Duodenal mucosa (tissue), 2 donors: ENCODE measurements at regions not wholly inside any gene's neighbourhood (a gene's known extent, or its start where the extent isn't known, plus 50 kb on each side); places are given as distances from the start of the nearest gene placed in this dataset.
"Not testable (repeated sequence)": the region's sequence is repeated elsewhere in the genome, so short reads cannot be mapped to it uniquely, and the experiment has no call there.

ENCODE experiments used
- H3K27ac ChIP-seq: one replicate; pipeline ENCODE4 v1.7.0; 2013; ENCODE audit warnings: low read depth, low read length
- H3K27me3 ChIP-seq, 2 donors: one replicate each; pipeline ENCODE4 v1.7.0; 2013; ENCODE audit warnings: low read length in 2 of 2, control low read depth in 1 of 2; ENCODE audit not compliant: insufficient read depth in 2 of 2, control insufficient read depth in 1 of 2
- H3K36me3 ChIP-seq, 2 donors: one replicate each; pipeline ENCODE4 v1.7.0; 2013; ENCODE audit warnings: low read length in 2 of 2, control low read depth in 1 of 2; ENCODE audit not compliant: insufficient read depth in 2 of 2, control insufficient read depth in 1 of 2
- H3K4me1 ChIP-seq, 2 donors: one replicate each; pipeline ENCODE4 v1.7.0; 2013; ENCODE audit warnings: low read length in 2 of 2, control low read depth in 1 of 2; ENCODE audit not compliant: insufficient read depth in 2 of 2, control insufficient read depth in 1 of 2
- H3K4me3 ChIP-seq, 2 donors: one replicate each; pipeline ENCODE4 v1.7.0; 2013; ENCODE audit warnings: low read length in 2 of 2, low read depth in 1 of 2
- H3K9ac ChIP-seq, 2 donors: one replicate each; pipeline ENCODE4 v1.7.0; 2013; ENCODE audit warnings: low read length in 2 of 2, low read depth in 1 of 2
- H3K9me3 ChIP-seq, 2 donors: one replicate each; pipeline ENCODE4 v1.7.0; 2013; ENCODE audit warnings: low read length in 2 of 2, control low read depth in 1 of 2; ENCODE audit not compliant: control insufficient read depth in 1 of 2

GRCh38 chr15:20055921-20056320 is 485.7 kb downstream of the GOLGA6L6 start:
- H3K27me3 ChIP-seq, H3K4me1 ChIP-seq, H3K9ac ChIP-seq, H3K4me3 ChIP-seq, H3K36me3 ChIP-seq, H3K9me3 ChIP-seq, H3K27ac ChIP-seq: not testable (repeated sequence)

- H3K4me1 ChIP-seq, H3K4me3 ChIP-seq, H3K27me3 ChIP-seq, H3K9me3 ChIP-seq, H3K27ac ChIP-seq, H3K36me3 ChIP-seq, H3K9ac ChIP-seq: not testable (repeated sequence)
Measured at GRCh38 chr15:20048189-20048588, 493.4 kb downstream of the GOLGA6L6 start.

DNA sequence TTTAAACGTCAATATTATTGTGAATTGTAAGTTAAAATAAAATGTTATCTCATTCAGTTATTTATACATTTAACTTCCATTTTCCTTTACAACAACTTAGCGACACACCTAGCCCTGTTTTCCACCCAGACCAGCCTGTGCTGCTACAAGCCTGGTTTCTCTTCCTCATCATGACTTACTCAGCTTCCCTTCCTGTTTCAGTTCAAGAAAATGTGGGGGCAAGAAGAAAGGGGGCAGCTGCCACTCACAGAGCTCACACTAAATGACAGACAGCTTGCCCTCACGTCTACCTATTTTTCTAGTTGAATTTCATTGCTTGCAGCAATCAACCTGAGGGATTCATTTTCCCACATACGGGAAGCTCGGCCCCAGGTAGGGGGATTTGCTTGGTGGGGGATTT is 496.4 kb downstream of the GOLGA6L6 start:
- not testable (repeated sequence) for H3K4me1 ChIP-seq, H3K27me3 ChIP-seq, H3K27ac ChIP-seq, H3K9ac ChIP-seq, H3K4me3 ChIP-seq, H3K36me3 ChIP-seq, H3K9me3 ChIP-seq

GRCh38 chr15:20040691-20041090 is 500.9 kb downstream of the GOLGA6L6 start:
- H3K36me3 ChIP-seq, H3K9ac ChIP-seq, H3K4me3 ChIP-seq, H3K27me3 ChIP-seq, H3K4me1 ChIP-seq, H3K9me3 ChIP-seq, H3K27ac ChIP-seq: not testable (repeated sequence)

DNA sequence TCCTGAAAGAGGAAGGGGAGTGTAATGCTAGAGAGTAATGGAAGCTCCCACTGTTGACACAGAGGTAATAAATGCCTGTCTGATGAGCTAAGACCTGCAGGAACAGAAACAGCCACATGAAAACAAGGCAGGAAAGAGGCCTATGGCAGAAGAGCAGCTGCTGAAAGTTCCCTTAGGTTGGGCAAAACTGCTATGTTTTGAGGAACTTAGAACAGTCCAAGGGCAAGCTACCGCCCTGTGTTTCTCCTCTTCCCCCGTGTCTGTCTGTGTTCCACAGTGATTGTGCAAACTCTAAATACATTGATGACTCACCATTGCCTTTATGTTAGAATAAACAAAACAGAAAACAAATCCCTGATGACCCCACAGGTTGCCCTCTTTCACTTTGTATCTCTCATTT is 516.6 kb downstream of the GOLGA6L6 start:
- not testable (repeated sequence) for H3K4me3 ChIP-seq, H3K27me3 ChIP-seq

GRCh38 chr15:20022349-20022748 is 519.3 kb downstream of the GOLGA6L6 start:
- H3K27me3 ChIP-seq, H3K4me3 ChIP-seq, H3K36me3 ChIP-seq: not testable (repeated sequence)

More for the DNA sequence above, 516.6 kb downstream of the GOLGA6L6 start:
- not testable (repeated sequence) for H3K36me3 ChIP-seq, H3K4me1 ChIP-seq, H3K27ac ChIP-seq, H3K9ac ChIP-seq, H3K9me3 ChIP-seq

GRCh38 chr15:20021351-20021750 is 520.2 kb downstream of the GOLGA6L6 start:
- H3K9ac ChIP-seq, H3K27ac ChIP-seq, H3K4me3 ChIP-seq, H3K27me3 ChIP-seq, H3K9me3 ChIP-seq, H3K36me3 ChIP-seq, H3K4me1 ChIP-seq: not testable (repeated sequence)

More at GRCh38 chr15:20022349-20022748, 519.3 kb downstream of the GOLGA6L6 start:
- not testable (repeated sequence) for H3K4me1 ChIP-seq, H3K9me3 ChIP-seq, H3K27ac ChIP-seq, H3K9ac ChIP-seq

- H3K27me3 ChIP-seq, H3K9me3 ChIP-seq, H3K27ac ChIP-seq, H3K4me3 ChIP-seq, H3K4me1 ChIP-seq, H3K9ac ChIP-seq, H3K36me3 ChIP-seq: not testable (repeated sequence)
Measured at GRCh38 chr15:20020588-20020987, 521.0 kb downstream of the GOLGA6L6 start.

DNA sequence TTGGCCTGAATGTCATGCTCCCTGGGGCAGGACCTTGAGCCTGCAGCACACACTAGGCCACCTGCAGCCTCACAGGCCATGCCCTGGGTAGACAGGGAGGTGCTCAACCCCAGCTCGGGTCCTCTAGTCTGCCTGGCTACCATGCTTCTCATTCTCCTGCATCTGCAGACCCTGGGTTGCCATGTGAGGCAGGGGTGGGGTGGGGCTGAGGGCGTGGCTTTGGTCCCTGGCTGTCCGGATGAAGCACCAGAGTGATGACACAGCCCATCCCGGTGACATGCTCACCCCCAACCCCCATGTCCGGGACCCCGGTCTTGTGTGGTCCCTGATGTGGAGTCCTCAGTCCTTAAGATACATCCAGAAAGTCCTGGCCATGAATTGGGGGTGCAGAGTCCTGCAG is 521.8 kb downstream of the GOLGA6L6 start:
- not testable (repeated sequence) for H3K4me1 ChIP-seq

DNA sequence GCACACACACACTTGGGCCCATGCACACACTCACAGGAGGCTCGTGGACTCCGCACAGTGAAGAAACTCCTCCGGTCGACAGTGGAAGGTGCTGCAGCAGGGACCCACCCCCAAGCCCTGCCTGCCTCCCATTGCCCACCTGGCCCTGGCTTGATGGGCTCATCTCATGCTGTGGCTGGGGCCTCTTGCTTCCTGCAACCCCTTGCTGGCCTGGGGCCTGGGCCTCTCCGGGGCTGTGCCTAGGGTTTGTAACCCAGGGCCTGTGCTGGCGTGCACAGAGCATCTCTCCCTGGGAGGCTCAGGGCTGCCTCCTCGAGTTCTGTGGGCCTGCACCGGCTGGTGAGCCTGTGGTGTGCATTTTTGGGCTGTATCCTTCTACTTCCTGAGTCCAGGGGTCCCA is 524.0 kb downstream of the GOLGA6L6 start:
- H3K27me3 ChIP-seq, H3K36me3 ChIP-seq, H3K27ac ChIP-seq, H3K9me3 ChIP-seq, H3K4me3 ChIP-seq, H3K9ac ChIP-seq, H3K4me1 ChIP-seq: not testable (repeated sequence)

More for the DNA sequence above, 521.8 kb downstream of the GOLGA6L6 start:
- not testable (repeated sequence) for H3K4me3 ChIP-seq, H3K27ac ChIP-seq, H3K27me3 ChIP-seq, H3K36me3 ChIP-seq, H3K9me3 ChIP-seq, H3K9ac ChIP-seq

GRCh38 chr15:20016941-20017340 is 524.7 kb downstream of the GOLGA6L6 start:
- H3K9me3 ChIP-seq, H3K4me3 ChIP-seq, H3K4me1 ChIP-seq, H3K9ac ChIP-seq, H3K27ac ChIP-seq, H3K36me3 ChIP-seq, H3K27me3 ChIP-seq: not testable (repeated sequence)
